A673 (cell line): ENCODE measurements at regions not wholly inside any gene's neighbourhood (a gene's known extent, or its start where the extent isn't known, plus 50 kb on each side); places are given as distances from the start of the nearest gene placed in this dataset.
A peak's percentile ranks its signal among the peaks of the same experiment; 100 is the strongest.

Source experiments
- BruUV-seq: library from RNA; stranded (reverse); fragments of 400-500 nt; replicated peaks from 2 replicates; lab custom pipeline; 2021; lab: Mats Ljungman, UMichigan
- CTCF ChIA-PET: fragments of 300-600 bp; sonication (Branson Sonifier 250); formaldehyde crosslinking; loops from one replicate; lab custom pipeline; 2022; ENCODE audit warnings: antibody characterized with exemption; lab: Charles Lee
- POLR2A ChIA-PET: fragments of 300-600 bp; sonication (Branson Sonifier 250); formaldehyde crosslinking; loops from one replicate; lab custom pipeline; 2022; ENCODE audit warnings: antibody characterized with exemption; ENCODE audit not compliant: low non-redundant PET; lab: Charles Lee
- DNase-seq: peaks from one replicate; pipeline ENCODE4 v3.0.0-alpha.2; 2015; ENCODE audit warnings: low spot score
- H3K27ac ChIP-seq: fragments of 200-600 bp; sonication (generic); 2 replicates; pipeline ENCODE4 v1.5.1; 2016; ENCODE audit warnings: mixed run types, low read depth, mild to moderate bottlenecking, mixed read lengths, antibody characterized with exemption, low read length; ENCODE audit not compliant: poor library complexity, severe bottlenecking
- H3K27me3 ChIP-seq: fragments of 200-600 bp; sonication (generic); replicated peaks from 2 replicates; pipeline ENCODE4 v1.6.1; 2017; ENCODE audit warnings: mixed run types, low read depth, mild to moderate bottlenecking, mixed read lengths, antibody characterized with exemption, low read length; ENCODE audit not compliant: insufficient read depth, poor library complexity
- H3K36me3 ChIP-seq: fragments of 200-600 bp; sonication (generic); 2 replicates; pipeline ENCODE4 v1.6.1; 2016; ENCODE audit warnings: mixed run types, mild to moderate bottlenecking, mixed read lengths, antibody characterized with exemption, low read length; ENCODE audit not compliant: insufficient read depth, poor library complexity, severe bottlenecking
- H3K4me1 ChIP-seq: fragments of 200-600 bp; sonication (generic); 2 replicates; pipeline ENCODE4 v1.6.1; 2017; ENCODE audit warnings: mixed run types, mild to moderate bottlenecking, mixed read lengths, antibody characterized with exemption, low read length; ENCODE audit not compliant: insufficient read depth, poor library complexity, severe bottlenecking
- H3K4me3 ChIP-seq: fragments of 200-600 bp; sonication (generic); 2 replicates; pipeline ENCODE4 v1.5.1; 2016; ENCODE audit warnings: low read depth, mixed run types, mild to moderate bottlenecking, mixed read lengths, low read length; ENCODE audit not compliant: poor library complexity, severe bottlenecking
- H3K9me3 ChIP-seq: fragments of 200-600 bp; sonication (generic); 2 replicates; pipeline ENCODE4 v1.6.1; 2016; ENCODE audit warnings: mixed run types, low read depth, mild to moderate bottlenecking, mixed read lengths, antibody characterized with exemption, low read length; ENCODE audit not compliant: poor library complexity, severe bottlenecking
- EZH2 ChIP-seq: fragments of 200-600 bp; sonication (generic); IDR thresholded peaks from 2 replicates; pipeline ENCODE4 v1.6.1; 2017; ENCODE audit warnings: borderline replicate concordance, low read depth, mild to moderate bottlenecking, mixed read lengths, antibody characterized with exemption, low read length; ENCODE audit not compliant: poor library complexity, severe bottlenecking
- intact Hi-C: fragments of 100-400 bp; cut with micrococcal nuclease; formaldehyde crosslinking; loops from one replicate; pipeline ENCODE4 v1.10.0; 2022; ENCODE audit not compliant: unreplicated experiment
- TF ChIP-seq, protein P1 (sequence below): fragments of 300-800, 200-600 bp; sonication (generic); conservative IDR thresholded peaks from 2 replicates; pipeline ENCODE4 v1.5.1; 2017; ENCODE audit warnings: low read depth, mild to moderate bottlenecking, antibody characterized with exemption, low read length, moderate library complexity, mixed read lengths

DNA sequence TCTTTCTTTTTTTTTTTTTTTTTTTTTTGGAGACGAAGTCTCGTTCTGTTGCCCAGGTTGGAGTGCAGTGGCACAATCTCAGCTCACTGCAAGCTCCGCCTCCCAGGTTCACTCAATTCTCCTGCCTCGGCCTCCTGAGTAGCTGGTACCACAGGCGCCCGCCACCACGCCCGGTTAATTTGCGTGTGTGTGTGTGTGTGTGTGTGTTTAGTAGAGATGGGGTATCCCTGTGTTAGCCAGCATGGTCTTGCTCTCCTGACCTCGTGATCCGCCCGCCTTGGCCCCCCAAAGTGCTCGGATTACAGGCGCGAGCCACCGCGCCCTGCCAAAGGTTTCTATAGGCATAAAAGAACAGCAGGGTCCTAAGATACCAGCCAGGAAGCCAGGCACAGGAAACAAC, 261.0 kb upstream of the CCDC54 start:
- POLR2A ChIA-PET, result no interaction called here
- CTCF ChIA-PET, result no interaction called here
- H3K4me3 ChIP-seq, result no peak overlapping the region
- no TSS peak for BruUV-seq
- peaks cover 27% of the 10 kb centered on the region for H3K4me1 ChIP-seq
- no peaks in the 10 kb centered on the region for H3K27me3 ChIP-seq
- H3K9me3 ChIP-seq, result peaks cover 5% of the 10 kb centered on the region
- DNase-seq, result no peak
- TF ChIP-seq EZH2, result no peak
- TF ChIP-seq, protein P1, sequence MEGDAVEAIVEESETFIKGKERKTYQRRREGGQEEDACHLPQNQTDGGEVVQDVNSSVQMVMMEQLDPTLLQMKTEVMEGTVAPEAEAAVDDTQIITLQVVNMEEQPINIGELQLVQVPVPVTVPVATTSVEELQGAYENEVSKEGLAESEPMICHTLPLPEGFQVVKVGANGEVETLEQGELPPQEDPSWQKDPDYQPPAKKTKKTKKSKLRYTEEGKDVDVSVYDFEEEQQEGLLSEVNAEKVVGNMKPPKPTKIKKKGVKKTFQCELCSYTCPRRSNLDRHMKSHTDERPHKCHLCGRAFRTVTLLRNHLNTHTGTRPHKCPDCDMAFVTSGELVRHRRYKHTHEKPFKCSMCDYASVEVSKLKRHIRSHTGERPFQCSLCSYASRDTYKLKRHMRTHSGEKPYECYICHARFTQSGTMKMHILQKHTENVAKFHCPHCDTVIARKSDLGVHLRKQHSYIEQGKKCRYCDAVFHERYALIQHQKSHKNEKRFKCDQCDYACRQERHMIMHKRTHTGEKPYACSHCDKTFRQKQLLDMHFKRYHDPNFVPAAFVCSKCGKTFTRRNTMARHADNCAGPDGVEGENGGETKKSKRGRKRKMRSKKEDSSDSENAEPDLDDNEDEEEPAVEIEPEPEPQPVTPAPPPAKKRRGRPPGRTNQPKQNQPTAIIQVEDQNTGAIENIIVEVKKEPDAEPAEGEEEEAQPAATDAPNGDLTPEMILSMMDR, result no peak
- intact Hi-C loops, result loop anchor here (10.0 kb wide), 2 partner anchors 1431 to 1751 kb away; partner anchors contain the start of gene ALCAM
- no peak overlapping the region for H3K27ac ChIP-seq
- H3K36me3 ChIP-seq, result peaks cover 7% of the 10 kb centered on the region

DNA sequence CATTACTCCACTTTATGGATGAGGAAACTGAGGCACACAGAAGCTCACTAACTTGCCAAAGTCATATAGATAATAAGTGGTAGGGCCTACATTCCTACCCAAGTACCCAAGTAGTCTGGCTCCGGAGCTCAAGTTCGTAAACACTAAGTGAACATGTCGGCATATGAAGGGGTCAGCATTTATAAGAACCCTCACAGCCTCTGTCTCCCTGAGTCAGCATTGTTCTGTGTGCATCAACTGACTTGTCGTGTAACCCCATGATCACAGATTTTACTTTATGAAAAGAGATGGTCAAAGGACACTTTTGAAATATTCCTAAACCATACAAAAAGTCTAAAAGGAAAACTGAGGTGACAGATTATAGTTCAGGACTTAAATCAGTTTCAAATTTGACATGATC, 260.1 kb upstream of the CCDC54 start:
- no peak for TF ChIP-seq EZH2
- TF ChIP-seq, protein P1, result no peak
- ChIA-PET POLR2A (no interaction called here), CTCF (interaction anchor here (1.6 to 1.7 kb wide), 2 partner anchors 52 to 400 kb away, joined by 8 to 10 read pairs; no protein-coding TSS in a partner anchor)
- H3K27ac ChIP-seq, result peak overlapping the region; percentile 59
- H3K9me3 ChIP-seq, result peaks cover 5% of the 10 kb centered on the region
- H3K36me3 ChIP-seq, result peaks cover 7% of the 10 kb centered on the region
- no peaks in the 10 kb centered on the region for H3K27me3 ChIP-seq
- no peak for DNase-seq
- no peak overlapping the region for H3K4me3 ChIP-seq
- intact Hi-C loops, result loop anchor here (10.0 kb wide), 2 partner anchors 1432 to 1752 kb away; partner anchors contain the start of gene ALCAM
- H3K4me1 ChIP-seq, result peaks cover 22% of the 10 kb centered on the region
- no TSS peak for BruUV-seq

DNA sequence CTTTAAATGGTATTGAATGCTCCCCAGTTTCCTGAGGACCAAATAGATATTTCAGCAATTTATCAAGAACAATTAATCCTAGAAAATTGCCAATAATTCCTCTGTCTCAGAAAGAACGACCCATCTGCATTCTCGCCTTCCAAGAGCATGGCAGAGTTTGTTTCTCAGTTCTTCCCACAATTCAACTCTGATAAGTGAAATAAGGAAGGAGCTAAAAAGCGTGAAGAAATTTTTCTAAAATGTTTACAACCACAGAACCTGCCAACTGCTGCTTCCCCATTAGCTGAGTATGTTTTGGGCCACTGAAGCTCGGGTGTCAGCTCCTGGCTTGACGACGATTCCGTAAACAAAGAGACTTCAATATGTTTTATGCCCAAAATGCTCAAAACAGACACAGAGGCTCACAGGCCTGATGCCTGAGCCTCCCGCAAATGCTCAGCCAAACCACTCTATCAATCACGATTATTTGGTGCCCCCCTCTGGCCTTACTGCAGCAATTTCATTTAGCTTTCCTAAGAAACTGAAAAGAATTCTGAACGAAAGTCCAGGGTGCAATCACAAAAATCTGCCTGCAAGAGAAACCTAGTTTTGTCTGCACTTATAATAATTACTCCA, 259.2 kb upstream of the CCDC54 start:
- peak; percentile 93 for DNase-seq
- Histone ChIP-seq H3K4me1 (peaks cover 17% of the 10 kb centered on the region), H3K27me3 (no peaks in the 10 kb centered on the region), H3K36me3 (peaks cover 7% of the 10 kb centered on the region), H3K9me3 (peaks cover 5% of the 10 kb centered on the region), H3K4me3 (no peak overlapping the region), H3K27ac (peak overlapping the region; percentile 59)
- BruUV-seq, result no TSS peak
- POLR2A ChIA-PET, result interaction anchor here (0.6 kb wide), 2 partner anchors 401 to 1749 kb away, joined by 3 to 17 read pairs; no protein-coding TSS in a partner anchor
- intact Hi-C loops, result loop anchor here (1.0 to 10.0 kb wide), 6 partner anchors 53 to 1753 kb away; partner anchors contain the start of gene ALCAM
- TF ChIP-seq, protein P1, result peak; percentile 86
- no peak for TF ChIP-seq EZH2
- CTCF ChIA-PET, result interaction anchor here (0.5 to 1.7 kb wide), 7 partner anchors 12 to 401 kb away, joined by 3 to 10 read pairs (median 6); no protein-coding TSS in a partner anchor
